Activated naive CD8-positive, alpha-beta T cell treated with anti-CD3 and anti-CD28 coated beads, Interleukin-2, amount 50 U/mL, for 24 hours (primary cell): ENCODE measurements at regions not wholly inside any gene's neighbourhood (a gene's known extent, or its start where the extent isn't known, plus 50 kb on each side); places are given as distances from the start of the nearest gene placed in this dataset.

Experiments
- ATAC-seq: fragments of 150-1000 bp; cut with Tn5 transposase; one replicate; pipeline ENCODE4 v1.10.0; 2021
- DNase-seq: peaks from one replicate; pipeline ENCODE4 v3.0.0; 2021
- H3K27ac Mint-ChIP-seq: one replicate; pipeline ENCODE4 v1.8.0; 2021; ENCODE audit warnings: mild to moderate bottlenecking, mixed read lengths
- H3K27me3 Mint-ChIP-seq: one replicate; pipeline ENCODE4 v1.8.0; 2021; ENCODE audit warnings: mixed read lengths
- H3K36me3 Mint-ChIP-seq: one replicate; pipeline ENCODE4 v1.8.0; 2021; ENCODE audit warnings: low read depth, mixed read lengths
- H3K4me1 Mint-ChIP-seq: one replicate; pipeline ENCODE4 v1.8.0; 2021; ENCODE audit warnings: mixed read lengths
- H3K4me3 Mint-ChIP-seq: one replicate; pipeline ENCODE4 v1.8.0; 2021; ENCODE audit warnings: mild to moderate bottlenecking, moderate library complexity, mixed read lengths
- H3K9me3 Mint-ChIP-seq: one replicate; pipeline ENCODE4 v1.8.0; 2021; ENCODE audit warnings: mixed read lengths

DNA sequence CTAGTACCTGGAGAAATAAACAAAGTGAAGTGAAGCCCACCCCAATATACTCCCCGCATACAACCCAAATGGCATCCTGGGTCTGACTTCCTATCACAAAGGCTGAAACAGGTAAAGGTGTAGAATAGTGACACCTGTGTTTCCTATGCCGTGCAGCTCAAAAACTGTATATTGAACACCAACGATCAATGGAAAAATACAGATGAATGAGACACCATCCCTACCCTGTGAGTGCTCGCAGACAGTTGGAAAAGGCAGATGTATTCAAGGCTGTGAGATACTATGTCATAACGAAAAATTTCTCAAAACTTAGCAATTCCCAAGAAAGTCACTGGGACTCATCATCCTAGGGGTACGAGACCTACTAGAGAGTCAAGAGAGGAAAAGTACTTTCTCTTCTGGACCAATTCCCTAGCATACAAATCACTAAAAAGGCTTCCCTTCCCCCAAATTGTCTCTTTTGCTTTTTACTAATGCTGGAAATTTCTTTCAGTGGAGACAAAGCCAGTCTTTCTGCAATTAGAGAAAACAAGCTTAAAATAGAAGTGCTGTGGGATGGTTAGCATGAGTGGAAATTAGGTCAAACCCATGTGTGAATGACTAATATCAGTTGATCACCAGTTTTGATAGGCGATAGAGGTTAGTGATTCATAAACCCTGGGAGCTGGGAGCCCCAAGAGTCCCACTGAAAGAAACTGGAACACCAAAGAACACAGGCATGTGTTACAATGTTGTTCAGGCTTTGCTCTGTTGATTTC is 249.7 kb downstream of the SPTSSA start:
- peak overlapping the region; percentile 57 for H3K4me3 Mint-ChIP-seq
- DNase-seq (no peak), ATAC-seq (peak; percentile 72)
- peak overlapping the region; percentile 80 for H3K27ac Mint-ChIP-seq
- H3K4me1 Mint-ChIP-seq: peaks cover 22% of the 10 kb centered on the region
- H3K9me3 Mint-ChIP-seq: no peaks in the 10 kb centered on the region
- H3K27me3 Mint-ChIP-seq: peaks cover 22% of the 10 kb centered on the region
- no peaks in the 10 kb centered on the region for H3K36me3 Mint-ChIP-seq

DNA sequence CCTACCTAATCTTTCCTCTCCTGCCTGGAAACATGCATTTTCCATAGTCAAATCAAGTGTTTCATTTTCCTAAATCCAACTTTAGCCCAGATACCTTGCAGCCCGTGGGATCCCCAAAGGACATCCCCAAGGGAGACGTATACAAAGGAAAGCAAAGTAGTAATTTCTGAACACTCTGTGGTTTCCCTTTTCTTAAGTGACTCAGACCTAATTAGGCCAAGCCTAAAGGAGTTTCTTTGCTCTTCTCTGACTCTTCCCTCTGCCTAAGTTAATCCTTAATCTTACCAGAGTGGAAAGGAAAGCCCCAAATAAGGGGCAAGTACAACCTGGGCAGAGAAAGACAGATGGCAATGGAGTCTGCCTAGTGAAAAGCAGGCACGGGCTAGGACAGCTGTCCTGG is 250.3 kb downstream of the SPTSSA start:
- peaks cover 22% of the 10 kb centered on the region for H3K27me3 Mint-ChIP-seq
- H3K9me3 Mint-ChIP-seq: no peaks in the 10 kb centered on the region
- H3K27ac Mint-ChIP-seq: peak overlapping the region; percentile 80
- ATAC-seq (peak; percentile 89), DNase-seq (no peak)
- peaks cover 22% of the 10 kb centered on the region for H3K4me1 Mint-ChIP-seq
- peak overlapping the region; percentile 57 for H3K4me3 Mint-ChIP-seq
- H3K36me3 Mint-ChIP-seq: no peaks in the 10 kb centered on the region

DNA sequence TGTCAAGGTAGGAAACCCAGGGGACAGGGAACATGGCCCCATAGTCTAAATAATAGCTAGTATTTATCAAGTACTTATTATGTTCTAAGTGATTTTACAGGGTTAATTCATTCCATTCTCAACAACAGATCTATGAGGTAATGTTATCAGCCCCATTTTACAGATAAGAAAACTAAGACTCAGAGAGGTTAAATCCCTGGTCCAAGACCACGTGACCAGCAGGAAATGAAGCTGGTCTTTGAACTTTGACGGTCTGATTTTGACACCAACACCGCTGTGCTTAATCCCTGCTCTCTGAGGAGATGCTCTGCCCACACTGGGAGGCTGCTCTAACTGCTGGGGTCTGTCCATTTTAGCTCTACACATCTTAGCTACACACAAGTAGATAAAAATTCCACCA is 253.5 kb downstream of the SPTSSA start:
- ATAC-seq (no peak), DNase-seq (no peak)
- H3K36me3 Mint-ChIP-seq: peaks cover 1% of the 10 kb centered on the region
- no peak overlapping the region for H3K27ac Mint-ChIP-seq
- H3K9me3 Mint-ChIP-seq: peaks cover 14% of the 10 kb centered on the region
- peaks cover 24% of the 10 kb centered on the region for H3K27me3 Mint-ChIP-seq
- H3K4me3 Mint-ChIP-seq: no peak overlapping the region
- H3K4me1 Mint-ChIP-seq: peaks cover 31% of the 10 kb centered on the region

- no peak overlapping the region for H3K27ac Mint-ChIP-seq
- no peak overlapping the region for H3K4me3 Mint-ChIP-seq
- no peak for ATAC-seq
- DNase-seq: no peak
- H3K9me3 Mint-ChIP-seq: peaks cover 14% of the 10 kb centered on the region
- peaks cover 29% of the 10 kb centered on the region for H3K4me1 Mint-ChIP-seq
- H3K27me3 Mint-ChIP-seq: peaks cover 18% of the 10 kb centered on the region
- H3K36me3 Mint-ChIP-seq: peaks cover 1% of the 10 kb centered on the region
Observed at GRCh38 chr14:34205799-34206198, 254.9 kb upstream of the EGLN3 start.

GRCh38 chr14:34204774-34205173 is 253.9 kb upstream of the EGLN3 start:
- Mint-ChIP-seq H3K4me1 (peaks cover 32% of the 10 kb centered on the region), H3K36me3 (peaks cover 1% of the 10 kb centered on the region), H3K9me3 (peaks cover 14% of the 10 kb centered on the region), H3K27me3 (peaks cover 12% of the 10 kb centered on the region), H3K27ac (no peak overlapping the region), H3K4me3 (no peak overlapping the region)
- no peak for ATAC-seq
- no peak for DNase-seq

DNA sequence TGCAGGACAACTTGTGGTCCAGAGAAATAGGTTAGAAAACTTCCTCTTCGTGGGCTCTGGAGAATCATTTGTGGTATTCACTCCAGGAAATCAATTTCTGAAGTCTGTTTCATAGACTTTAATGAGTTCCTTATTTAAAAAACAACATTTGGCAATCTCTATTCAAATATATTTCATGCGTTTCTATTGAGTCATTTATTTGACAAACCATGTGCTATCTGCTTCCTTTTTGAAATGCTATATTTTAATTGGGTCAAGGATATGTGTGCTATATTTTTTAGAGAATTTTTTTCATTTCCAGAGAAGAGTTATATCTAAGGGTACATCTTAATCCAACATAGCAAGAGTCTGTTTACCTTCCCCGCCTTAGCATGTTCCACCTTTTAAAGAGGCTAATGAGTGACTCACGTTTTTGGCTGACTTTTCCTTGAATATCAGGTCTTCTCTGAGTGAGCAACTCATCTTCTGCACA is 252.4 kb upstream of the EGLN3 start:
- peak; percentile 24 for ATAC-seq
- peaks cover 14% of the 10 kb centered on the region for H3K9me3 Mint-ChIP-seq
- peaks cover 6% of the 10 kb centered on the region for H3K27me3 Mint-ChIP-seq
- no peak for DNase-seq
- H3K36me3 Mint-ChIP-seq: peaks cover 1% of the 10 kb centered on the region
- H3K27ac Mint-ChIP-seq: peak overlapping the region; percentile 37
- H3K4me1 Mint-ChIP-seq: peaks cover 39% of the 10 kb centered on the region
- H3K4me3 Mint-ChIP-seq: no peak overlapping the region

DNA sequence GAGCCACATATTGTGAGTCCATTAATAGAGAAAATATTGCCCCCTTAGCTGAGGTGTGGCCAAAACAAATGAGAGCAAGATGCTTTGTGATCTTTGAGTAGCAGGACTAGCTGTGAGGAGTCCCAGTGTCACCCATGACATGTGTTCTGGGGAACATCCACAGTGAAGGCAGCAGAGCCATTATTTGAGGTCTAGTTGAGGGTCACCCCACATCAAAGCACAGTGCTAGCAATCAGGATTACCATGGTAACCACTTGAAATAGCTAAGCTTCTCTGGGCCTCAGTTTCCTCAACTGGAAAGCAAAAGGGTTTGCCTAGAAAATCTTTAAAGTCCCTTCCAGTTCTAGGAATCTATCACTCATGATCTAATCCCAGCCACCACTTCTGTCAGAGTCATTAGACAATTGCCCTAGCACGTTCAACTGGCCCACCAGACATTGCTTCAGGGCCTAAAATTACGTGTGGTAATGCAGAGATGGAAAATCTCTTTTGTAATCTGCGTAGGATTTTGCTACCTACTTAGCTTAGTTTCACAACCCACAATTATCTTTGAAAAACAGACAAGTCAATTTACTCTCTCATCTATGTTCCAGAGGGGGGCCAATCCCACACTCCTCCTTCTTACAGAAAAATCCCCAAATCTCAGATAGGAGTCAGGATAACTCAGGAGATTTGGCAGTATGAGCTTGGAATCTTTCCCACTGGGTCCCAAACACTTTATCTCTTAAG is 251.2 kb upstream of the EGLN3 start:
- DNase-seq (no peak), ATAC-seq (peak; percentile 31)
- Mint-ChIP-seq H3K27me3 (peaks cover 12% of the 10 kb centered on the region), H3K27ac (peak overlapping the region; percentile 39), H3K4me3 (peak overlapping the region; percentile 4), H3K4me1 (peaks cover 39% of the 10 kb centered on the region), H3K36me3 (peaks cover 1% of the 10 kb centered on the region), H3K9me3 (peaks cover 14% of the 10 kb centered on the region)

DNA sequence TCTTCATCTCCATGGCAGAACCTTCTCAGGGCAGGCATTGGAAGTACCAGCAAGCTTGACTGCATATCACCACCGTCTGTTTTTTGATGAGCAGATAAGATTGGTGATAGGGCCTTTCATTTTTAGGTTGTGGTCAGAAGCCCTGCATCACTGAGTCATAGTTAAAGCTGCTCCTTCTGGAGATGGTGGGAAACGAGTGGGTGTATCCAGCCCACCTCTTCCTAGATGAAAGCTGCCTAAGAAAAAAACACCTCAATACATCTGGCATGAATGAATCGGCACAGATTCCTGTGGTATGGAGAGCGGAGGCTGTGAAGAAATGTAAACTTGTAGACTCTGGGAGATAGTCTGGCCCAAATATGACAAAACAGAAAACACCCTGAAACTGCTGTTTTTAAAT is 248.7 kb upstream of the EGLN3 start:
- peak; percentile 8 for DNase-seq
- Mint-ChIP-seq H3K36me3 (no peaks in the 10 kb centered on the region), H3K27ac (peak overlapping the region; percentile 55), H3K9me3 (peaks cover 9% of the 10 kb centered on the region), H3K27me3 (peaks cover 12% of the 10 kb centered on the region), H3K4me3 (peak overlapping the region; percentile 35), H3K4me1 (peaks cover 38% of the 10 kb centered on the region)
- peak; percentile 74 for ATAC-seq

- Mint-ChIP-seq H3K27ac (no peak overlapping the region), H3K36me3 (no peaks in the 10 kb centered on the region), H3K9me3 (peaks cover 5% of the 10 kb centered on the region), H3K4me1 (peaks cover 26% of the 10 kb centered on the region), H3K27me3 (peaks cover 10% of the 10 kb centered on the region), H3K4me3 (no peak overlapping the region)
- ATAC-seq (no peak), DNase-seq (no peak)
Observed at GRCh38 chr14:34198096-34198495, 247.2 kb upstream of the EGLN3 start.

DNA sequence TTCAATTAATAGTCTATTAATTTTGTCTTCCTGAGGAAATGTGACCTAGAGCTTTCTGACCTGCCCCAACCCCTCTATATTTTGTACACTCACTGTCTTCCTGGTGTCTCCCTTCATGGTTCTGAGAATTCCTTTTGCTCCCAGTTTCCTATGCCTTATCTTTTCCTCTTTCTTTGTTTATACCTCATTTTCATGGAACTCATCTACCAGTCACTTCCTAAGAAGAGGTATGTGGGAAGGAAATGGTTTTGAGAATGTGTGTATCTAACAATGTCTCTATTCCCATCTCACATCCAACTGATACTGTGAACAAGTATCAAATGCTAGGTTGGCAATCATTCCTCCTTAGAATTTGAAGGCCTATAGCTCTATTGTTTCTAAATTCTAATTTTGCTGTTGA is 245.1 kb upstream of the EGLN3 start:
- no peak for ATAC-seq
- H3K9me3 Mint-ChIP-seq: peaks cover 5% of the 10 kb centered on the region

DNA sequence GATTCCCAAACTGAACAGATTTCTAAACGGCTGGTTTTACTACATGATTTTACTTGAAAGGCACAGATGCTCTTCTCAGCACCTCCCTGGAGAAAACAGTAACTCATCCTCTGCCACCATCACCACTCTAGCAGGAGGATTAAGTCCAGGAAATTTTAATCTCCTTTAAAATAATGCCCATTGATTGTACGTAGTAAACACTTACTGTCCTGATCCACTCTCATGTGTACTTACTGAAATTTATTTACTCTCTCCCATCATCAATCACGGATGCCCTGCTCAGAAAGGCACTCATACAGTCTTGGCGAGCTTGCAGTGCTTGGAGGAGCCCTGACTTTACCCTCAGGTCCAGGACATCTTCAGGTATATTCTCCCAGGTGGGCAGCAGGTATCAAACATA is 239.8 kb upstream of the EGLN3 start:
- Mint-ChIP-seq H3K27ac (no peak overlapping the region), H3K27me3 (no peaks in the 10 kb centered on the region), H3K36me3 (no peaks in the 10 kb centered on the region), H3K4me3 (no peak overlapping the region), H3K4me1 (no peaks in the 10 kb centered on the region), H3K9me3 (peaks cover under 1% of the 10 kb centered on the region)
- ATAC-seq: no peak
- DNase-seq: no peak

More for the DNA sequence above, 245.1 kb upstream of the EGLN3 start:
- Mint-ChIP-seq H3K27ac (no peak overlapping the region), H3K4me1 (peaks cover 10% of the 10 kb centered on the region), H3K27me3 (peaks cover 10% of the 10 kb centered on the region), H3K36me3 (no peaks in the 10 kb centered on the region), H3K4me3 (no peak overlapping the region)
- DNase-seq: no peak

- H3K4me1 Mint-ChIP-seq: no peaks in the 10 kb centered on the region
- no peaks in the 10 kb centered on the region for H3K27me3 Mint-ChIP-seq
- H3K4me3 Mint-ChIP-seq: no peak overlapping the region
- H3K36me3 Mint-ChIP-seq: no peaks in the 10 kb centered on the region
- DNase-seq (no peak), ATAC-seq (no peak)
- no peaks in the 10 kb centered on the region for H3K9me3 Mint-ChIP-seq
- no peak overlapping the region for H3K27ac Mint-ChIP-seq
Observed at GRCh38 chr14:34189866-34190265, 239.0 kb upstream of the EGLN3 start.

DNA sequence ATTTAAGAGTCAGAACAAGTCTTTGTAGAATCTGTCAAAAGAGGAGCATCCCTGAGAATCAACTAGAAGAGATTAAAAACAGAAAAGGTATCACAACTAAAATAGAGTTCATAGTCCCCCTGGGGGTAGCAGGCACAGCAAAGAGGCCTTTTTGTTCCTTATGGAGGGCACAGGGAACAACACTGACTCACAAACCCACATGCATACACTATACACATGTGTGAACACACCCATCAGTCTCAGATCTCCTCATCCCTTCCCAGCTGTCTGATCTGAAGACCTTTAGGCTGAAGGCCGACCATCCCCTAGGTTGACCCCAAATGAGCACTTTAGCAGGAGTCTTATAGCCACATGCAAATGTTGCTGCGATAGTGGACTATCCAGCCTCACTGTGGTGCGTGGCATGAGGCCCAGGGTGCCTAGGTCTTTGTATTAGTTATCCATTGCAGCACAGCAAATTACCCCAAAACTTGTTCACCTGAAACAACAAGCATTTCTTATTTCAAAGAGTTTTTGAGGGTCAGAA is 236.7 kb upstream of the EGLN3 start:
- Mint-ChIP-seq H3K4me3 (no peak overlapping the region), H3K36me3 (no peaks in the 10 kb centered on the region), H3K27ac (no peak overlapping the region), H3K27me3 (no peaks in the 10 kb centered on the region), H3K4me1 (no peaks in the 10 kb centered on the region), H3K9me3 (no peaks in the 10 kb centered on the region)
- ATAC-seq (peak; percentile 40), DNase-seq (no peak)

DNA sequence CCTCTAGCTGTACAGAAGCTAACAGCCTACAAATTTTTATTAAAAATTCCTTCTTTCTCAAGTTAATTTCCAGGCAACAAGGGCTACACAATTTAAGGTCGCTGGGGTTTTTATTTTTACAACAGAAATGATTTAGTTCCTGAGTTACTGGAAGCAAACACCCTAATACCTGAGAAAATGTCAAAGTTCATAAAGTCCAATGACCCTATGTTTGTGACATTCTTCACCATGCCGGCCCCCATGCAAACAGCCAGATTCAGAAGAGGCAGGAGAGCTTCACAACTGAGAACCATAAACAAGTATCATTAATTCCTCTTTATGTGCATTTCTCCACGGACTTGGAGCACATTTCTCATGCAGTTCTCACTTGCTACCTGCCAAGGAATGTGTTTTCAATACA is 236.2 kb upstream of the EGLN3 start:
- H3K9me3 Mint-ChIP-seq: no peaks in the 10 kb centered on the region
- no peak overlapping the region for H3K4me3 Mint-ChIP-seq
- H3K27me3 Mint-ChIP-seq: no peaks in the 10 kb centered on the region
- no peak for DNase-seq
- H3K27ac Mint-ChIP-seq: no peak overlapping the region
- H3K36me3 Mint-ChIP-seq: no peaks in the 10 kb centered on the region
- H3K4me1 Mint-ChIP-seq: no peaks in the 10 kb centered on the region
- ATAC-seq: no peak

- Mint-ChIP-seq H3K27ac (no peak overlapping the region), H3K4me3 (no peak overlapping the region), H3K4me1 (peaks cover 6% of the 10 kb centered on the region), H3K9me3 (no peaks in the 10 kb centered on the region), H3K36me3 (no peaks in the 10 kb centered on the region), H3K27me3 (no peaks in the 10 kb centered on the region)
- DNase-seq (no peak), ATAC-seq (no peak)
Observed at GRCh38 chr14:34184126-34184525, 233.3 kb upstream of the EGLN3 start.
